Activated CD4-positive, alpha-beta memory T cell treated with anti-CD3 and anti-CD28 coated beads, Interleukin-2, amount 10 ng/mL, durations not matched to agents 7 days and 5 days (primary cell): ENCODE measurements at regions not wholly inside any gene's neighbourhood (a gene's known extent, or its start where the extent isn't known, plus 50 kb on each side); places are given as distances from the start of the nearest gene placed in this dataset.
"Not testable (repeated sequence)": the region's sequence is repeated elsewhere in the genome, so short reads cannot be mapped to it uniquely, and the experiment has no call there.

ENCODE experiments used
- CTCF ChIA-PET: fragments of 350-600 bp; sonication (Branson Sonifier 250); formaldehyde crosslinking; loops from one replicate; lab custom pipeline; 2021; ENCODE audit warnings: antibody characterized with exemption, inconsistent platforms; lab: Charles Lee
- POLR2A ChIA-PET: fragments of 350-600 bp; sonication (Branson Sonifier 250); formaldehyde crosslinking; loops from one replicate; lab custom pipeline; 2021; ENCODE audit warnings: antibody characterized with exemption; lab: Charles Lee
- DNase-seq: peaks from one replicate; pipeline ENCODE4 v3.0.0-alpha.2; 2020
- H3K27ac Mint-ChIP-seq: one replicate; pipeline ENCODE4 v1.8.0; 2021; ENCODE audit warnings: mild to moderate bottlenecking, mixed read lengths
- H3K27me3 Mint-ChIP-seq: one replicate; pipeline ENCODE4 v1.8.0; 2021; ENCODE audit warnings: mixed read lengths
- H3K36me3 Mint-ChIP-seq: one replicate; pipeline ENCODE4 v1.8.0; 2021; ENCODE audit warnings: low read depth, mixed read lengths
- H3K4me1 Mint-ChIP-seq: one replicate; pipeline ENCODE4 v1.8.0; 2021; ENCODE audit warnings: mixed read lengths
- H3K4me3 Mint-ChIP-seq: one replicate; pipeline ENCODE4 v1.8.0; 2021; ENCODE audit warnings: mild to moderate bottlenecking, mixed read lengths
- H3K9me3 Mint-ChIP-seq: one replicate; pipeline ENCODE4 v1.8.0; 2021; ENCODE audit warnings: mixed read lengths

DNA sequence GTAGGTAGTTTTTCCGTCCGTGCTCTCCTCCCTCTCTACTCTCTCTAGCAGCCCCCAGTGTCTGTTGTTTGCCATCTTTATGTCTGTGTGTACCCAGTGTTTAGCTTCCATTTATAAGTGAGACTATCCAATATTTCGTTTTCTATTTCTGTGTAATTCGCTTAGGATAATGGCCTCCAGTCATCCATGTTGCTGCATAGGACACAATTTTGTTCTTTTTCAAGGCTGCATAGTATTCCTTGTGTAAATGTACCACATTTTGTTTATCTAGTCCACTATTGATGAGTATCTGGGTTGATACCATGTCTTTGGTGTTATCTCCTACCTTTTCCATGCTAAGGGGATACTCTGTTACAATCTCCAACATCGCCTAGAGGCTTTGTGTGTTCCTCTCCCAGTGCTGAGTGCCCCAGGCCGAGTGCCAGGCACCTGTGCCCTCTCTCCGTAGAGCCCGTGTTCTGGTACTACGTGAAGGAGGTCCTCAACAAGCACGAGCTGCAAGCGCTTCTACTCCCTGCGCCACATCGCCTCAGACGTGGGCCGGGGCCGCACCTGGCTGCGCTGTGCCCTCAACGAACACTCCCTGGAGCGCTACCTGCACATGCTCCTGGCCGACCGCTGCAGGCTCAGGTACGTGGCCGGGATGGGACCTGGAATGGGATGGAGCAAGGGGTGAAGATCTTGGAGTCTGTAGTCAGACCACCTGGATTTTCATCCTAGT lies 51.0 kb downstream of the NPIPB11 start:
- H3K9me3 Mint-ChIP-seq, CTCF ChIA-PET, H3K36me3 Mint-ChIP-seq, H3K27ac Mint-ChIP-seq, H3K4me1 Mint-ChIP-seq, POLR2A ChIA-PET, DNase-seq, H3K27me3 Mint-ChIP-seq, H3K4me3 Mint-ChIP-seq: not testable (repeated sequence)

DNA sequence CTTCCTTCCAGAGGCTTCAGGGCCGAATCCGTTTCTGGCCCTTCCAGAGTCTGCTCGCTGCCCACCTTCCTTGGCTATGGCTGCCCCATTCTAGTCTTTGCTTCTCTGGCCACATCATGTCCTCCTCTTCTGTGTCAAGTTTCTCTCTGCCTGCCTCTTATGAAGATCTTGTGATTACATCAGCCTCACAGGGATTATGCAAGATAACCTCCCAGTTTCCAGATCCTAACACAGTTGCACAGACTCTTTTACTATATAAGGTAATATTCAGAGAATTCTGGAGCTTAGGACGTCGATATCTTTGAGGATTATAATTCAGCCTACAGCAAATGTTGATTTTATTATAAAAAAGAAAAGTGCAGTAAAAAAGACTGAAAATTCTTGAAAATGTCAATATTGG lies 52.1 kb downstream of the NPIPB11 start:
- CTCF ChIA-PET, H3K4me3 Mint-ChIP-seq, DNase-seq, H3K27ac Mint-ChIP-seq, H3K36me3 Mint-ChIP-seq, H3K27me3 Mint-ChIP-seq, POLR2A ChIA-PET, H3K9me3 Mint-ChIP-seq, H3K4me1 Mint-ChIP-seq: not testable (repeated sequence)

DNA sequence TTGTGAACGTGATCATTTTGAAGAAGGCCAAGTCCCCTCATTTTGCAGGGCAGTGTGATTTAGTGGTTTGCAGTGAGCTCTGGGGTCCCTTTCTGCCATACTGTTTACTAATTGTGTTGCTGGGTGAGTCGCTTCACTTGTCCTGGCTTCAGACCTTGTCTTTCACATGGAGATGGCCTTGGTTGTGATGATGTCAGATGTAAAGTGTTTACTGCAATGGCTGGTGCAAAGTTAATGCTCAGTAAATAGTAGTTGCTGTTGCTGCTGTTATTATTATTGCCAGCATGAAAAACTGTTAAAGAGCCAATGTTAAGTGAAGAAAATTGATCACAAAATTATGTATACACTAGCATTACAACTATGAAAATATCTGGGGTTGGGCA lies 53.9 kb downstream of the NPIPB11 start:
- H3K4me3 Mint-ChIP-seq, H3K27me3 Mint-ChIP-seq, CTCF ChIA-PET, POLR2A ChIA-PET, H3K36me3 Mint-ChIP-seq, H3K9me3 Mint-ChIP-seq, H3K27ac Mint-ChIP-seq, DNase-seq, H3K4me1 Mint-ChIP-seq: not testable (repeated sequence)

DNA sequence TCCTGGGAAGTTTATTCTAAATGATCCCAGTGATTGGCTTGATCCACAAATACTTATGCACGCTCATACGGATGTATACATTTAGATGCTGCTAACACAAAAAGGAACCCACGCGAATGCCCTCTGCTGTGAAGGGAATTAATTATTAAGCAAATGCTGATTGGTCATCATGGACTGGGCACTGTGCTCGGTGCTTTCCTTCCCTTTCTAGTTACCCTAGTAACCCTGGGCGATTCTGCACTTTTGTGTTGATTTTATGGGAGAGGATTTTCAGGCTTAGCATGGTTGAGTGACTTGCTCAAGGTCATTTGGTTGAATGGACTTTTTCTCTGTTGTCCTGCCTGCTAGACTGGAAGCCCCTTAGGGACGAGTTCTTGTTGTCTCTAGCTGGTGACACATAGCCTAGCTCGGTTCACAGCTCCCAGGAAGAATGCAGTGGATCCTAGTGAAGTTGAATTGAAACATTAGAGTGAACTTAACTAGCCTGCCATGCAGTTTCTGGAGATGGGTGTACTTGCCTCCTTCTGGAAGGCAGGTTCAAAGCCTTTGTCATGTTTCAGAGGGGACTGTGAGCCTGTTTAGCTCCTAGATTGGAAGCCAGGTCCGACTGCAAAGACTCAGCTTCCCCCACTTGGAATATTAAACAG lies 54.4 kb downstream of the NPIPB11 start:
- H3K9me3 Mint-ChIP-seq, H3K27me3 Mint-ChIP-seq, H3K36me3 Mint-ChIP-seq, H3K4me1 Mint-ChIP-seq, H3K27ac Mint-ChIP-seq, H3K4me3 Mint-ChIP-seq, POLR2A ChIA-PET, CTCF ChIA-PET, DNase-seq: not testable (repeated sequence)

DNA sequence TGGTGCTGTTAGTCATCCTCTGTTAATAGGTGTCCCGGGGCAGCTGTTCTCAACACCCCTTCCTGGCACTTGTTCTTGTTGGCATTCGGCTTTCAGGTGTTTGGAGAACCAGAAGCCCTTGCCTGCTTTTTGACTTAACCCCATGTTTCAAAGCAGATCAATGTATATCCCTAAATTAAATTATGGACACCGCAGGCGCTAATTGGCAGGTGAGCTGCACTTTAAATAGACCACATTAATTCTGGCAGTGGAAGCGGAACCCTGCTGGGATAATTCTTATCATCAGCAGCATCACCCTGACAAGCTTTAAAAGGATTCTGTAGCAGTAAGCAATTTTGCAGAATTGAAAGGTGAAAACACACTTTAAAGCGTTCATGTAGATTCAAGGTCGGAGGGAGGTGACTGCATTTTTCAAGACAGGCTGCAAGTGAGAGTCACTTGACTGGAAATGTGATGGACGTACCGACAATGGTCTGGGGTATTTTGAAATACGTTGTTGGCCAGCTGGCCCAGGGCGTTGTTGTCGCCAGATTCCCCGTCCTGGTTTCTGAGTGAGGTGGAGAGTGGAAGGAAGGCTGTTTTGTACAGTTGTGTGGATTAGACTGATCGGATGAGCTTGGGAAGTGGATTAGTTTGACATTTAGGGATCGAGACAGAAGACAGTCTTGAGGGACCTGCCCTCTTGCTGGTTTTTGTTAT lies 55.1 kb downstream of the NPIPB11 start:
- H3K4me3 Mint-ChIP-seq, H3K27me3 Mint-ChIP-seq, DNase-seq, POLR2A ChIA-PET, H3K4me1 Mint-ChIP-seq, H3K36me3 Mint-ChIP-seq, H3K9me3 Mint-ChIP-seq, CTCF ChIA-PET, H3K27ac Mint-ChIP-seq: not testable (repeated sequence)

DNA sequence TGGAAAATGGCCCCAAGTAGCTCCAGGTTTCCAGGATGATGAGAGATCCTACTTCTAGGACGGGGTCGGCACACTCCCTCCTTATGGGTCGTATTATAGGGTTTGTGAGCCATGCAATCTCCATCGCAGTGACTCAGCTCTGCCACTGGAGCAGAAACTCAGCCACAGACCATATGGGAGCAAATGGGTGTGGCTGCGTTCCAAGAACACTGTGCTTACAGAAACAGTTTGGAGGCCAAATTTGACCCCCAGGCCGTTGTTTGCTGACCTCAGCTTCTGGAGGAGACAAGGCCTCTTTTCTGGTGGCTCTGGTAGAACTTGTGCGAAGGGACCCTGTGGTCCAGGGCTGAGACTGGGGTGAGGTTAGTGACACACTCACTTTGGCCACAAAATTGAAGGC lies 56.5 kb downstream of the NPIPB11 start:
- CTCF ChIA-PET, H3K27me3 Mint-ChIP-seq, H3K27ac Mint-ChIP-seq, DNase-seq, H3K4me1 Mint-ChIP-seq, H3K9me3 Mint-ChIP-seq, H3K36me3 Mint-ChIP-seq, H3K4me3 Mint-ChIP-seq, POLR2A ChIA-PET: not testable (repeated sequence)

DNA sequence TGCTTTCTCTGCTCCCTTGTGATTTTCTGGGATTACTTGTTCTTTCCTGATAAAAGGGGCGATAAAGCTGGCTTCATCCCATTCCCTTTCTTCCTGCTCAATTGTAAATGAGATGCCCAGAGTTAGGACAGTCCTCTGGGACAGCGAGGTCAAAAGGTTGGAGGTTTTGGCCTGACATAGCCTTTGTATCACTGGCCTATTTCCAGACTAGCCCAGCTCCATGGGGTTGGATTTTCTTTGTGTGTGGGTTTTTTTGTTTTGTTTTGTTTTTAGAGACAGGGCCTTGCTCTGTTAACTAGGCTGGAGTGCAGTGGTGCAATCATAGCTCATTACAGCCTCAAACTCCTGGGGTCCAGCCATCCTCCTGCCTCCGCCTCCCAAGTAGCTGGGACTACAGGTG lies 57.8 kb downstream of the NPIPB11 start:
- not testable (repeated sequence) for H3K27me3 Mint-ChIP-seq

DNA sequence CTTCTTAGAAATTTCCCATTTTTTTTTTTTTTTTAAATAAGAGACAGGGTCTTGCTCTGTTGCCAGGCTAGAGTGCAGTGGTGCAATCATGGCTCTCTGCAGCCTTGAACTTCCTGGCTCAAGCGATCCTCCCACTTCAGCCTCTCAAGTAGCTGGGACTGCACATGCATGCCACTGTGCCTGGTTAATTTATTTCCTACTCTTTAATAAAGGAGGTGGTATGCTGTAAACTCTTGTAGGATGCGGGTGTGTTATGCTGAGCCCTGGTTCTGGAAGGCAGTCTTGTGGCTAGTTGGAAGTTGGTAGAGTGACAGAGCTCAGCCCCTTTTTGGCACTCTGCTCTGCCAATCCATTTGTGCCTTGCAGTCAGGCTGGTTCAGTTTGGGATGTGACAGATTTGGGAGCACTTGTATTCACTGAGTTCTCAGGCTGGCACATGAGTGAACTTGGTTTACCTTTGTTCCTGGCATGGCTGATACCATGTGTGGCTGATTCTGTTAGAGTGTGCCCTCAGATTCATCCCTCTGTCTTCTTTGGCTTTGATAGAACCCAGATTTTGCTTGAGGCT lies 58.3 kb downstream of the NPIPB11 start:
- H3K9me3 Mint-ChIP-seq, H3K27me3 Mint-ChIP-seq, H3K4me3 Mint-ChIP-seq, DNase-seq, POLR2A ChIA-PET, H3K36me3 Mint-ChIP-seq, H3K27ac Mint-ChIP-seq, H3K4me1 Mint-ChIP-seq, CTCF ChIA-PET: not testable (repeated sequence)

More for the DNA sequence above, 57.8 kb downstream of the NPIPB11 start:
- DNase-seq, H3K4me1 Mint-ChIP-seq, H3K36me3 Mint-ChIP-seq, H3K27ac Mint-ChIP-seq, CTCF ChIA-PET, POLR2A ChIA-PET, H3K4me3 Mint-ChIP-seq, H3K9me3 Mint-ChIP-seq: not testable (repeated sequence)

DNA sequence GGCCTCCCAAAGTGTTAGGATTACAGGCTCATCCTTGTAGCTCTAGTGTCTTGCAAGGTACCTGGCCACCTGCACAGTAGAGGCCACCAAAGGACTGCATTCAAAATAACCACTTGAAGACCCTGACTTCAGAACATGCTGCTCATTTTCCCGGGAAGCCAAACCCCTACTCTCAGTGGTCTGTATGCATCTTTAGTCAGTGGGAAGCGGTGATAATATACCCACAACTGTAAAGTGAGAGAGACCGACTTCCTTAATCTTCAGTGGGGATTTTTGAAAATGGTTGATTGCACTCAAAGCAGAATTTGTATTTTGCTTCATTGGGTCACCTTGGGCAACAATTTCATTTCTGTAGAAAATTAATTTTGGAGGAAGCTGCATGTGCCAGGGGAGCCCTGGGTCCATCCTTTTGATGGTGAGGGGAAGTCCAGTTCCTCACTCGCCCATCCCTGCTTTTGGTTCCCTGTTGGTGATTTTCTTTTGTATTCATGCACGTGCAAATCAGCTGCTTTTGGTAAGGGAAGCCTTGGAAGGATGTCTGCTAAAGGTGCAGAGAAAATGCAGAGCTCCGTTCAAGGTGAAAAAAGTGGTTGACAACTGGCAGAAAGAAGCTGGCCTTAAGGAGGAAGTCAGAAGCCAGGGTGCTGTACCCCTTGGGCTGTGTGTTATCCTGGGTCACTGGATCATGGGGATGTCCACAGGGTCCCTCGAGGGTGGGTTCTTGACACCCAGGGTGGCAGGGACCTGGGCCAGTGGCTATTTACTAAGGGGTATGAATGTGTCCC lies 59.5 kb downstream of the NPIPB11 start:
- H3K9me3 Mint-ChIP-seq, POLR2A ChIA-PET, H3K27ac Mint-ChIP-seq, H3K4me1 Mint-ChIP-seq, CTCF ChIA-PET, H3K27me3 Mint-ChIP-seq, H3K4me3 Mint-ChIP-seq, DNase-seq, H3K36me3 Mint-ChIP-seq: not testable (repeated sequence)

DNA sequence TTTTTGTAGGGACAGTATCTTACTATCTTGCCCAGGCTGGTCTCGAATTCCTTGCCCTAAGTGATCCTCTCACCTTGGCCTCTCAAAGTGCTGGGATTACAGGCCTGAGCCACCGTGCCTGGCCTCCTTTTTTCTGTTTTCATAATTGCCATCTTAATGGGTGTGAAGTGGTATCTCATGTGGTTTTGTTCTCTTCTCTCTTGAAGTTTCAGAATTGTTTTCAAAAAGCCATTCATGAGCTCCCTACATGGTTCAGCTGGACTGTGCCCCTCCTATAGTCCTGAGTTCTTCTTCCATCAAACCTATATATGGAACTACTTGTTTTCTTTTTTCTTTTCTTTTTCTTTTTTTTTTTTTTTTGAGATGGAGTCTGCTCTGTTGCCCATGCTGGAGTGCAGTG lies 60.3 kb downstream of the NPIPB11 start:
- CTCF ChIA-PET, H3K9me3 Mint-ChIP-seq, H3K27ac Mint-ChIP-seq, POLR2A ChIA-PET, H3K4me1 Mint-ChIP-seq, H3K36me3 Mint-ChIP-seq, H3K4me3 Mint-ChIP-seq, DNase-seq, H3K27me3 Mint-ChIP-seq: not testable (repeated sequence)

DNA sequence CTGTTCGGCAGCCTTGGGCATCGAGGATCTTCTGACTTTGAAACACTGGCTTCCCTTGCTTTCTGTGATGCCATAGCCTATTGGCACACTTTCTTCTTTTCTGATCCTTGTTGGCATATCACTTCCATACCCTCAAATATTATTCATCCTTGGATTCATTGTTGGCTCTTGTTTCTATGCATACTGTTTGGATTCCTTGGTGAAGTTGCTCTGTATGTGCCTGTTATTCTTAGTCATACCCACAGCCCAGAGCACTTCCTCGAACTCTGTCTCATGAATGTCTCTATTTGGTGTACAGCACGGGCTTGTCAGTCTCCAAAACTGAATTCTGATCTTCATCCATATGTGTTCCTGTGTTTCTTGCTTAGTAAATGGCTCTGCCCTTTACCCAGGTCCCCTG lies 63.6 kb downstream of the NPIPB11 start:
- H3K27ac Mint-ChIP-seq, CTCF ChIA-PET, H3K27me3 Mint-ChIP-seq, DNase-seq, H3K4me3 Mint-ChIP-seq, H3K9me3 Mint-ChIP-seq, POLR2A ChIA-PET, H3K36me3 Mint-ChIP-seq, H3K4me1 Mint-ChIP-seq: not testable (repeated sequence)

DNA sequence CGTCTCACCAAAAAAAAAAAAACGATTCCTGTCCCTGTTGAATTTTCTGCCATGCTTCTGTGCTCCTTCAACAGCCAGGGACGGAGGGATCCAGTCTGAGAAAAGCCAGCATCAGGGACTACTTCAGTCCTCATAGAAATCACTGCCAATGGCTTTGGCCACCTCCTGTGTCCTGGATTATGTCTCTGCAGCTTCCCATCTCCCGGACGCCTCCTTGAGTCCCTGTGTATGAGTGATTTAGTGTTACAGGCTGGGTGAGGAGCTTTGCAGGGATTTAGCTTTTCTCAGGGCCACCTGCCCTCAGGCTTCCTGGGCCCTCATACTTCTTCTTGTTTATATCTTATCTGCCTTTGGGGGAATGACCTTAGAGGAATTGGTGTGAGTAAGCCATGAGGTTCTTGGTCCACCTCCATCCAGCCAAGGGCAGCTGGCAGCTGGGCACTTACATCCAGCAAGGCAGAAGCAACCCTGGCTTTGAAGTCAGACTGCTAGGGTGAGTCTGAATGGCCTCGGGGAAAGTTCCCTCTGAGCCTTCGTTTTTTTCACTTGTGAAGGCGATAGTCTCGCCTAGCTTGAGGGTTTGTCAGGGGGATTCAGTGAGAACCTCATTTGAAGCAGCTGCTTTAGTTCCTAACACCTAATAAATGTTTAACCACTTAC lies 65.6 kb downstream of the NPIPB11 start:
- H3K27ac Mint-ChIP-seq, H3K36me3 Mint-ChIP-seq, H3K27me3 Mint-ChIP-seq, H3K9me3 Mint-ChIP-seq, POLR2A ChIA-PET, CTCF ChIA-PET, DNase-seq, H3K4me1 Mint-ChIP-seq, H3K4me3 Mint-ChIP-seq: not testable (repeated sequence)

DNA sequence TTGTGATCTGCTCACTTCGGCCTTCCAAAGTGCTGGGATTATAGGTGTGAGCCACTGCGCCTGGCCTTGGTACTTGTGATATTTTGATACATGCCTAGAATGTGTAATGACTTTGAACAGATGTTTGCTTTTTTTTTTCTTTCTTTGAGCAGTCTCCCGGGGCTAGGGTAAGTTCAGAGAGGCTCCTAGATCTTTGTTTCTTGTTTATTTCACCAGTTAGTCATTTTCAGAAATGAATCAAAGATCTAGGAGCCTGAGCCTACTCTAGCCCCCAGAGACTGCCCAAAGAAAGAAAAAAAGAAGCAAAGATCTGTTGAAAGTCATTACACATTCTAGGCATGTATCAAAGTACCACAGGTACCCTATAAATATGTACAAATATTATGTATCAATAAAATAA lies 66.3 kb downstream of the NPIPB11 start:
- H3K9me3 Mint-ChIP-seq, H3K4me3 Mint-ChIP-seq, H3K27ac Mint-ChIP-seq, POLR2A ChIA-PET, DNase-seq, H3K4me1 Mint-ChIP-seq, H3K36me3 Mint-ChIP-seq, H3K27me3 Mint-ChIP-seq, CTCF ChIA-PET: not testable (repeated sequence)
